ENCODE measurements at regions not wholly inside any gene's neighbourhood (a gene's known extent, or its start where the extent isn't known, plus 50 kb on each side); places are given as distances from the start of the nearest gene placed in this dataset.

DNA sequence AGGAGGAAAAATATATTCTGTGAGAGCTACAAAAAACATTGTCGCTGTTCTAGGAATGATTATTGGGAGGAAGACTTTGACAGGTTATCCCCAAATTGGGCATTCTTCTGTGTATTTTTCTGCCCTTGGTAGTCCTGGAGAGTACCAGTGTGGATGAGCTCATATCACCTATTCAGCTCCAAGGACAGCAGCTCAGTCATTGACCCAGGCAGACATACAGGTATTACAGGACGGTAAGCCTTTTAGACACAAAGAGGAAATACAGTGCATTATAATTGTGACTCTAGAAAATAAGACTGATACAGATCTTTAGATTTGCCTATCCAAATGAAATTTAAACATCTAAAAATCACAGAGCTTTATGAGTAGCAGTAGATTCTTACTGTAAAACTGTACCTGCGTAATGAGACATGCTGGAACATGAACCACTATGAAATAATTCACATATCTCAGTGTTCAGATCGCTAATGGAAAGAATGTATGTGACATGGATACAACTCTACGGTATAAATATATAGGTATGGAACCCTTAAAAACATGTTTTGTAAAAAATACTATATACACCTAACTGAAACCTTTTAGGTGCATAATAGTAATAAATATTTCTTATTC, 56.0 kb downstream of the PLK2 start:
- Histone ChIP-seq H3K4me2 (no peak overlapping the region), H3K9me2 (no peaks in the 10 kb centered on the region), H3F3A (replicated peaks; ENCODE audit: insufficient read depth) (peaks cover 12% of the 10 kb centered on the region), H3K4me1 (ENCODE audit: control insufficient read depth in 1 of 2, insufficient read depth in 2 of 2, low read depth in 1 of 2, low read length in 1 of 2) (peaks cover 0 to 6% of the 10 kb centered on the region in 2 experiments; a peak in 1 of 4 replicates), H3K36me3 (replicated peaks in 1 of 2; ENCODE audit: control insufficient read depth in 1 of 2, insufficient read depth in 2 of 2, low read length in 1 of 2) (no peaks in the 10 kb centered on the region), H2AFZ (ENCODE audit: low read depth) (no peak overlapping the region), H3K79me2 (ENCODE audit: insufficient read depth) (no peaks in the 10 kb centered on the region), H4K20me1 (ENCODE audit: insufficient read depth) (no peaks in the 10 kb centered on the region), H3K27me3 (ENCODE audit: insufficient read depth) (no peaks in the 10 kb centered on the region), H3K9me3 (no peaks in the 10 kb centered on the region), H3K4me3 (ENCODE audit: low read depth in 2 of 2, low read length in 1 of 2) (no peak overlapping the region), H3K9ac (no peak overlapping the region), H3K27ac (ENCODE audit: low read depth in 2 of 2, low read length in 1 of 2) (no peak overlapping the region)
- TF ChIP-seq RAD21 (IDR thresholded peaks at IDR 0.05; ENCODE audit: low read length) = no peak
- TF ChIP-seq SIN3A (IDR thresholded peaks at IDR 0.05; ENCODE audit: borderline replicate concordance, low read depth, low read length) = no peak
- TF ChIP-seq EP300 (IDR thresholded peaks at IDR 0.05; ENCODE audit: borderline replicate concordance in 1 of 2, low read depth in 1 of 2, low read length in 1 of 2) = no peak
- TF ChIP-seq, protein P1, sequence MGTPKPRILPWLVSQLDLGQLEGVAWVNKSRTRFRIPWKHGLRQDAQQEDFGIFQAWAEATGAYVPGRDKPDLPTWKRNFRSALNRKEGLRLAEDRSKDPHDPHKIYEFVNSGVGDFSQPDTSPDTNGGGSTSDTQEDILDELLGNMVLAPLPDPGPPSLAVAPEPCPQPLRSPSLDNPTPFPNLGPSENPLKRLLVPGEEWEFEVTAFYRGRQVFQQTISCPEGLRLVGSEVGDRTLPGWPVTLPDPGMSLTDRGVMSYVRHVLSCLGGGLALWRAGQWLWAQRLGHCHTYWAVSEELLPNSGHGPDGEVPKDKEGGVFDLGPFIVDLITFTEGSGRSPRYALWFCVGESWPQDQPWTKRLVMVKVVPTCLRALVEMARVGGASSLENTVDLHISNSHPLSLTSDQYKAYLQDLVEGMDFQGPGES (IDR thresholded peaks at IDR 0.05; ENCODE audit: low read depth, low read length) = no peak
- TF ChIP-seq NFIC (IDR thresholded peaks at IDR 0.05; ENCODE audit: borderline replicate concordance) = no peak
- TF ChIP-seq EZH2phosphoT487 (IDR thresholded peaks at IDR 0.05; ENCODE audit: borderline replicate concordance, low read depth) = no peak
- no peak for TF ChIP-seq RFX5 (IDR thresholded peaks at IDR 0.05; ENCODE audit: low read length)
- TF ChIP-seq, protein P2, sequence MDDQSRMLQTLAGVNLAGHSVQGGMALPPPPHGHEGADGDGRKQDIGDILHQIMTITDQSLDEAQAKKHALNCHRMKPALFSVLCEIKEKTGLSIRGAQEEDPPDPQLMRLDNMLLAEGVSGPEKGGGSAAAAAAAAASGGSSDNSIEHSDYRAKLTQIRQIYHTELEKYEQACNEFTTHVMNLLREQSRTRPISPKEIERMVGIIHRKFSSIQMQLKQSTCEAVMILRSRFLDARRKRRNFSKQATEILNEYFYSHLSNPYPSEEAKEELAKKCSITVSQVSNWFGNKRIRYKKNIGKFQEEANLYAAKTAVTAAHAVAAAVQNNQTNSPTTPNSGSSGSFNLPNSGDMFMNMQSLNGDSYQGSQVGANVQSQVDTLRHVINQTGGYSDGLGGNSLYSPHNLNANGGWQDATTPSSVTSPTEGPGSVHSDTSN (IDR thresholded peaks at IDR 0.05) = no peak
- TF ChIP-seq GABPA (IDR thresholded peaks at IDR 0.05; ENCODE audit: low read depth) = no peak
- TF ChIP-seq, protein P3, sequence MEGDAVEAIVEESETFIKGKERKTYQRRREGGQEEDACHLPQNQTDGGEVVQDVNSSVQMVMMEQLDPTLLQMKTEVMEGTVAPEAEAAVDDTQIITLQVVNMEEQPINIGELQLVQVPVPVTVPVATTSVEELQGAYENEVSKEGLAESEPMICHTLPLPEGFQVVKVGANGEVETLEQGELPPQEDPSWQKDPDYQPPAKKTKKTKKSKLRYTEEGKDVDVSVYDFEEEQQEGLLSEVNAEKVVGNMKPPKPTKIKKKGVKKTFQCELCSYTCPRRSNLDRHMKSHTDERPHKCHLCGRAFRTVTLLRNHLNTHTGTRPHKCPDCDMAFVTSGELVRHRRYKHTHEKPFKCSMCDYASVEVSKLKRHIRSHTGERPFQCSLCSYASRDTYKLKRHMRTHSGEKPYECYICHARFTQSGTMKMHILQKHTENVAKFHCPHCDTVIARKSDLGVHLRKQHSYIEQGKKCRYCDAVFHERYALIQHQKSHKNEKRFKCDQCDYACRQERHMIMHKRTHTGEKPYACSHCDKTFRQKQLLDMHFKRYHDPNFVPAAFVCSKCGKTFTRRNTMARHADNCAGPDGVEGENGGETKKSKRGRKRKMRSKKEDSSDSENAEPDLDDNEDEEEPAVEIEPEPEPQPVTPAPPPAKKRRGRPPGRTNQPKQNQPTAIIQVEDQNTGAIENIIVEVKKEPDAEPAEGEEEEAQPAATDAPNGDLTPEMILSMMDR (IDR thresholded peaks at IDR 0.05) = no peak
- TF ChIP-seq TAF1 (IDR thresholded peaks at IDR 0.05; ENCODE audit: borderline replicate concordance, low read depth, low read length) = no peak
- TF ChIP-seq, protein P4, sequence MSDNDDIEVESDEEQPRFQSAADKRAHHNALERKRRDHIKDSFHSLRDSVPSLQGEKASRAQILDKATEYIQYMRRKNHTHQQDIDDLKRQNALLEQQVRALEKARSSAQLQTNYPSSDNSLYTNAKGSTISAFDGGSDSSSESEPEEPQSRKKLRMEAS (IDR thresholded peaks at IDR 0.05; ENCODE audit: low read depth) = no peak
- TF ChIP-seq, protein P5, sequence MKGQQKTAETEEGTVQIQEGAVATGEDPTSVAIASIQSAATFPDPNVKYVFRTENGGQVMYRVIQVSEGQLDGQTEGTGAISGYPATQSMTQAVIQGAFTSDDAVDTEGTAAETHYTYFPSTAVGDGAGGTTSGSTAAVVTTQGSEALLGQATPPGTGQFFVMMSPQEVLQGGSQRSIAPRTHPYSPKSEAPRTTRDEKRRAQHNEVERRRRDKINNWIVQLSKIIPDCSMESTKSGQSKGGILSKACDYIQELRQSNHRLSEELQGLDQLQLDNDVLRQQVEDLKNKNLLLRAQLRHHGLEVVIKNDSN (IDR thresholded peaks at IDR 0.05; ENCODE audit: borderline replicate concordance, low read depth) = no peak
- TF ChIP-seq SMC3 (IDR thresholded peaks at IDR 0.05; ENCODE audit: low read depth, low read length) = no peak
- no peak for TF ChIP-seq CHD2 (IDR thresholded peaks at IDR 0.05; ENCODE audit: low read length, partially characterized antibody)
- TF ChIP-seq FOSL2 (IDR thresholded peaks at IDR 0.05; ENCODE audit: borderline replicate concordance, low read depth) = no peak
- TF ChIP-seq JUND (IDR thresholded peaks at IDR 0.05) = no peak
- no peak for TF ChIP-seq ZBTB33 (IDR thresholded peaks at IDR 0.05; ENCODE audit: borderline replicate concordance, low read depth)
- no peak for TF ChIP-seq FOXM1 (IDR thresholded peaks at IDR 0.05; ENCODE audit: low read depth)
- no peak for TF ChIP-seq MEF2A (IDR thresholded peaks at IDR 0.05; ENCODE audit: borderline replicate concordance, low read depth)
- ChIA-PET POLR2A (no interaction called here), CTCF (interaction anchor here (1.1 to 1.2 kb wide), 2 partner anchors 9 to 10 kb away, joined by 3 to 4 read pairs; no protein-coding TSS in a partner anchor)
- no peak for DNase-seq
- 88% methylated on average over 5 of the region's 5 CpGs for WGBS (ENCODE audit: low lambda C conversion rate)
